NCI-H82 treated with DMSO at 0.1 percent for 48 hours (cell line): ENCODE measurements at regions not wholly inside any gene's neighbourhood (a gene's known extent, or its start where the extent isn't known, plus 50 kb on each side); places are given as distances from the start of the nearest gene placed in this dataset.

ENCODE experiments used
- DNase-seq: peaks from one replicate; lab custom pipeline; 2025; ENCODE audit not compliant: unreplicated experiment; lab: John Stamatoyannopoulos, UW

GRCh38 chr20:11274141-11274594, 600.4 kb upstream of the JAG1 start:
- DNase-seq: peak; percentile 83

GRCh38 chr20:11275740-11276139, 601.9 kb upstream of the JAG1 start:
- no peak for DNase-seq

DNA sequence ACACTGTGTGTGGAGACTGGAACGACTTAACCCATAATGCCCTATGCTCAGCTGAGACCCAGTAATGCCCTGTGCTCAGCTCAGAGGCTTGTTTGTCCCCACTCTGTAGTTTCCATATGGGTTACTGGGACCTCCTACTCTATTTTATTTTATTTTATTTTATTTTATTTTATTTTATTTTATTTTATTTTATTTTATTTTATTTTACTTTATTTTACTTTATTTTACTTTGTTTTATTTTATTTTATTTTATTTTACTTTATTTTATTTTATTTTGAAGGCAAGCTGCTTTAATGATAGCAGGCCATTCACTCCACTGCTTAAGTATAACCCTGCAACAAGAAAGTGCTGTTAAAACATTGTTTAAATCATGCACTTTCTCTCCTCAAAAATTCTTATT, 603.4 kb upstream of the JAG1 start:
- no peak for DNase-seq

DNA sequence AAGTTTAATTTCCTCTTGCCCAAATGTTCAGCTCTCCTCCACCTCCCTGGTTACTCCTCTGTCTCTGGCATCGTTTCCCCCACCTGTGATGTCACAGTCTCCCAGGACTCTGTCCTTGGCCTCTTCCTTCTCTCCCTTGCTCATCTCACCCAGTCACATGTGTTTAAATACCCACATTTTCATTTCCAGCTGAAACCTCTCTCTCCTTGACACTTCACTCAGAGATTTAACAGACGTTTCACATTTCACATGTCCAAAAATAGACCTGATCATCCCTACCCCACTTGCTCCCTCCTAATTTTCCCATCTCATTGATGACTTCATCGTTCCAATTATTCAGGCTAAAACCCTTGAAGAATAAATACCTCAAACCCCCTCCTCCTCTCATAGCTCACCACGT, 604.1 kb upstream of the JAG1 start:
- no peak for DNase-seq

DNA sequence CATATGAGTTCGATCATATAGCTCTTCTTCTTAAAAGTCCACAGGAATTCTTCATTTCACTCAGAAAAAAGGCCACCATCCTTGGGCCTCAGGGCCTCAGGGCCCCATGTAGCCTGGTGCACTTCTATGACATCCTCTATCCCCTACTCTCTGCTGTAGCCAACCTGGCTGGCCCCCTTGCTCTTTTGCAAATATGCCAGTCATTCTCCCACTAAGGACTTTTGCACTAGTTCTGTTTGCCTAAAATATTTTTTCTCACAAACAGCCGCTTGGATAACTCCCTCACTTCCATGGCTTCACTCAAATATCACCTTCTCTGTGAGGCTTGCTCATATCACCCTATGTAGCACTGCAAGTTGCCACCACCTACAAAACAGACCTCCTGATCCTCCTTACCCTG, 604.7 kb upstream of the JAG1 start:
- DNase-seq: no peak

GRCh38 chr20:11281240-11281639, 607.4 kb upstream of the JAG1 start:
- no peak for DNase-seq

DNA sequence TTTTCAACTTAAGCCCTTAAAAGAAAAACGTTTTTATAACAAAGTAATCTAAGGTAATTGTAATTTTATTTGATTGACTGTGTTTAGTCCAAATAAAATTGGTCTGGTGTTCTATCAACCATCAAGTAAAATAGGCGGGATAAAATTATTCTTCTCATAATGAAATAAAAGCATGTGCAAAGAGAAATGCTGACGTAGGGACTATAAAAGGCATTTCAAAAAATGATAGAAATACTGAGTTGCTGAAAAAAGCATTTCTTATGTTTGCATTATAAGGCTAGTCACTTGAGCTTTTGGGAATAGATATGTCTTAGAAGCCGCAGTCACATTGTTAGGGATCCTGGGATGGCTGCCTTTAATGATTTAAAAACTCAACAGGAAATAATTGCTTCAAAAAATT, 608.0 kb upstream of the JAG1 start:
- DNase-seq: no peak

DNA sequence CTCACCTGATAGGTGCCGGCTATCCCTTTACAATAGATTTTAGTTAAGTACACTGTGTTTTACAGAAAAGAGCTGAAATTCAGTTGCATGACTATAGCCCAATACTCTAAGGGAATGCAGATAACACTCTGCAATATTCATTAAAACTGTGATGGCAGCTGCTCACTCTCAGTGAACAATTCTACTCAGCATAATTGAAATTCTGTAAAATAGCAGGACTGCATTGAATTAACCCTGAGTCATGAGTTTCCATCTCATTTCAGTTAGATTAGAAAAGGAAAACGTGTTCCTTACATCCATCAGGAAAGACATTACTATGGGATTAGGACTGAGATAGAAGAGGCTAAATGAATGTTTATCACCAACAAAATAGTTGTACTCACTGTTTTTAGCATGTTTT, 613.3 kb upstream of the JAG1 start:
- no peak for DNase-seq

DNA sequence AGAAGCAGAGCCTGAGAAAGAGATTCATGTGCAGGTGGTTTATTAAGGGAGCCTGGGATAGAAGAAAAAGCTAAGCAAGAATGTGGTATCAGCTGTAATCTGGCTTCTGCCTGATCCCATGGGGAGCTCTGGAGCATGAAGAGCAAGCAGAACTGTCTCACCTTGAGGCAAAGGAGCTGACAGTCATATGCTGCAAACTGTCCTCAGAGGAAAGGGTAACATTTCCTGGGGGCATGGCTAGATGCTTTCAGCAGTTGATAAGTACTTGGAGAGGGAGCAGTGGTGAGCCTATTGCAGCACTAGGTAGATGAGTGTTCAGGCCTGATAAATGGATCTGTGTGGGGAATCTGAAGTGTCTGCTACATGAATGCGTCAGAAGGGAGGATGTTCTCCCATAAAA, 621.5 kb upstream of the BTBD3 start:
- no peak for DNase-seq

DNA sequence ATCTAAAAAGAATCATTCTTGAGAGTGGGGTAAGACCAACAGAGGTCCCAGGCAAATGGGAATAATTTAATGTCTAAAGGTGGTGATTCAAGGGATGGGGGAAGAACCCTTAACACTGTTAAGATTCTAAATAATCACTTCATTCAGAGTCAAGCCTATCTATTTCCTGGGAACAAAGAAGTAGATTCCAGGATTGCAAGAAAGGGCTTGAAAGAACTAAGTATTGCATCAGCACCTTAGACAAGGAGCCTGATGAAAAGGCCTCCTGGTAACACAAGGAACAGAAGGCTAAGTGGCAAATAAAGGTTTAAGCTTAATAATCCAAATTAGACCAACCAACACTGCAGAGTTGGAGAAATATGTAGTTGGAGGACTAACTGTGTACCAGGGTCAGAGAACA, 620.7 kb upstream of the BTBD3 start:
- no peak for DNase-seq

DNA sequence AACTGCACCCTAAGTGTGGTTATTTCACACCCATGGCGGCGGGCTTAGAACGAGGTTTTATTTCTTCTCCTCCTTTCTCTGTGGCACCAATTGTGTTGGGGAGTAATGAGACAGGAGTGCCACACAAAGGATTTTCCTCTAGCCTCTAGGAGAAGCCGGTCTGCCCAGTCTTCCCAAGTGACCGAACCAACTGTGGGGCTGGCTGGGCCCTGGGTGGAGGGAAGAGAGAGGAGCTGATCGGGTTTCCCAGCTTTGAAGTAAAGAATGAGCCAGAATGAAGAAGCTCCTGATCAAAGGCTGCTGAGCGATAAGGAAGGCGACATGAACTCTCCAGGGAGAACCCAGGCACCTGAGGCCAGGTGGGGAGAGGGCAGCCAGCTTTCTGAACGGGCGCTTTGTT, 616.0 kb upstream of the BTBD3 start:
- no peak for DNase-seq

- DNase-seq: no peak
Measured at GRCh38 chr20:11302436-11302835, 615.3 kb upstream of the BTBD3 start.

- DNase-seq: no peak
Measured at GRCh38 chr20:11304795-11305194, 612.9 kb upstream of the BTBD3 start.

GRCh38 chr20:11305406-11305805, 612.3 kb upstream of the BTBD3 start:
- DNase-seq: no peak

DNA sequence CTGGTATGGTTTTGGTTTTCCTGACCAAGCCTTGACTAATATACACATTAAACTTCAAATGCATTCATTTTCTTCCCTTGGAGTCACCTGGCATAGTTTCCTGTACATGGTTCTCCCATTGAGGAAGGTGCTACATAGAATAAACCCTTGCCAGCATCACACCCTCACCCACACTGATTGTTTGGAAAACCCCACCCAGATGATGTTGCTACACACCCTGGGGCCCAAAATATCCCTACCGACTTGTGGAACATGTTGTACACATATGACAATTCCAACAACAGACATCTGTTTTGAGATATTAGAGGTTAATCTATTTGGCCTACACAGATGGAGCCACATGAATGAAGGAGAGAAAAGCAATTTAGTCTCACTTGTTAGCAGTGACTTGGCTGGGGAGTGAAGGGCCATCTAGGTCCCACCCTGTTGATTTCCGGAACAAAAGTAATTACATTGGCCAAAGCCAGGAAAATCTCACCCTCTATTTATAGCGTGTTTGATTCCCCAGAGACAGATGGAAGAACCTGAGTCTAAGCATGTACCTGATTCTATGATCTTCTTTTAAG, 606.0 kb upstream of the BTBD3 start:
- DNase-seq: no peak

DNA sequence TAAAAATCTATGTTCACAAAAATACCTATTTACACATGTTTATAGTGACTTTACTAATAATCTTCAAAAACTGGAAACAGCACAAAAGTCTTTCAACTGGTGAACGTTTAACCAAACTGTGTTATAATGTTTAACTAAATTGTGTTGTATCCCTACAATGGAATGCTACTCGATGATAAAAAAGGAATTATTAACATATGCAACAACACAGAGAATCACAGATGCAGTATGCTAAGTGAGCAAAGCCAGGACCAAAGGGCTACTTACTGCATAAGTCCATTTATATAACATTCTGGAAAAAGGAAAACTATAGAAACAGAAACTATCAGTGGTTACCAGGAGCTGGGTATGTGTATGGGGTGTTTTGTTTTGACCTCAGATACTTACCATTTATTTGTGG, 602.2 kb upstream of the BTBD3 start:
- DNase-seq: no peak

DNA sequence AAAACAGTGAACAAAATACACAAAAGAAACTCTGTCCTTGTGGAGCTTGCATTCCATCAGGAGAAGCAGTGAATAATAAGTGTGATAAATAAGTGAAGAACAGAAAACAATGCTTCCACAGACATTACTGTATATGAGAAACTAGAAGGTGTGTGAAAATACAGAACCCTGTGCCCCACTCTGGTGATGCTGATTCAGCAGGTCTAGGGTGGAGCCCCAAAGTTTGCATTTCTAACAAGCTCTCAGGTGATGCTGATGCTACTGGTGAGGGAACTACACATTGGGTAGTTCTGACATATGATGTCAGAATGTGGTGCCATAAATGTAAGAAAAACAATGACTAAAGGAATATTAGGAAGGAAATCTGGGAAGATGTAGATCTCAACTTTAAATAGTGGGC, 601.4 kb upstream of the BTBD3 start:
- no peak for DNase-seq

DNA sequence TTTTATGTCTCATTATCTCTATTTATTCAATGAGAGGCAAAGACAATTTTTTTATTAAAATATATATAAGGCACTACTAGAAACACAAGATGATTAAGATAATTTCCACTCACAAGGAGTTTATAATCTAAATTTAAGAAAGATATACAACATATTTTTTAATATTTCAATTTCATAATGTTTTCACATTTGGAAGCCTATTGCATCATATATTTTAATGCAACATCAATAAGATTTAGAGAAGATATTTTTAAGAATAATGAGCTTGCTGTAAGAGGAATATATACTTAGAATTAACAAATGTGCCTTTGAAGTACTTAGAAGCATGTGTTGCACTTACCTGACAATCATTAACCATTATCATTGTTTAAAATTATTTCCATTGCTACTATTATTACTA, 597.7 kb upstream of the BTBD3 start:
- DNase-seq: no peak

- no peak for DNase-seq
Measured at GRCh38 chr20:11323816-11324215, 593.9 kb upstream of the BTBD3 start.

DNA sequence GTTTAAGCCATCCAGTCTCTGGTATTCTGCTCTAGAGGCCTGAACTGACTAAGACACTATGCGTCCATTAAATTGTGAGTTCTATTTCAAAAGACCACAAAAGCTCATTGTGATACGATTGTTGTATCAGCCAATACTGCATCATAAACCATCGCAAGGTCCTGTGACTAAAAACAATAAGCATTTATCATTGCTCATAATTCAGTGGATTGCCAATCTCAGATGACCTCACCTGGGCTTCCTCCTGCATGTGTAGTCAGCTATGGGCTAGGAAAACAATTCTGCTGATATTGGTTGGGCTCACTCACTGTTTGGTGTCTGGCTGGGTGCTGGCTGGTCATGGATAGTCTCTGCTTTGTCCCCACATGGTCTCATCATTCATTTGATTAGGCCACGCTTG, 592.7 kb upstream of the BTBD3 start:
- DNase-seq: no peak

- no peak for DNase-seq
Measured at GRCh38 chr20:11328839-11329238, 588.9 kb upstream of the BTBD3 start.

DNA sequence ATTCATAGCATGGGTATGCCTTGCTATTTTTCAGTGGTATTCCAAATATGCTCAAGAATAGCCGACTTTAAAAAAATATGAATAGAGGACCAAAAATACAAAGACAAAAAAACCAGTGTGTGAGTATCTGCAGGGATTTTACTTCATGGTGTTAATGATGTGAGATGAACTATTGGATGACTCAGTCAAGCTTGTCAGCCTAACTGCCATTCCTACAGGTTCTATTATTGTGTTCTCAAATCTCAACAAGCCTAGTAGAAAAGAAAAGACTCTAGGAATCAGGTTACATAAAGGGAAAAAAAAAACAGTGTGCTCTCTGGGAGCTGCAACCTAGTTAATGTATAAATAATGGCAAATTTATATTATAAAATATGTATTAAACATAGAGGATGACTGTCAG, 588.4 kb upstream of the BTBD3 start:
- DNase-seq: no peak

DNA sequence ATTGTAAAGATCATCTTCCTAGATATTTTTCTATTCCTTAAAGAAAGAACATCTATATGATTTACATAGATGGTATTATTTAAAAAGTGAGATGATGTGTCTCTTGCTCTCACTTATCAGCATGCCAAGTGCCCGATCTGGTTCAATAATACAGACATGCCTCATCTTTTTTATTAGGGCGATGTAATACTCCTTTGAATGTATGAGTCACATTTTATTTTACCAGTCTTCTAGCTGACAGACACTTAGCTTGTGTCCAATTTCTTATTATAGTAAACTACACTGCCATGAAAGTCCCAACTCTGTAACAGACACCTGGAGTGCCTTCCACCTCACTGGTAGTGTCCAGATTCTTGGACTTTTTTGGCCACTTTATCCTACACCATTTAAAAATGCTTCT, 586.6 kb upstream of the BTBD3 start:
- DNase-seq: no peak

GRCh38 chr20:11332381-11332780, 585.3 kb upstream of the BTBD3 start:
- DNase-seq: no peak
